SK-N-SH (cell line): ENCODE measurements at regions not wholly inside any gene's neighbourhood (a gene's known extent, or its start where the extent isn't known, plus 50 kb on each side); places are given as distances from the start of the nearest gene placed in this dataset.

ENCODE experiments used
- CTCF ChIA-PET: fragments of 300-600, 350-600 bp; formaldehyde crosslinking; extraction: SDS; loops from one replicate; lab custom pipeline; 2021; lab: Yijun Ruan, JAX
- POLR2A ChIA-PET: fragments of 350-600 bp; sonication (Branson Sonifier 250); formaldehyde crosslinking; extraction: SDS; loops from one replicate; lab custom pipeline; 2020; ENCODE audit warnings: antibody characterized with exemption, inconsistent platforms; lab: Yijun Ruan, JAX
- DNase-seq: peaks from one replicate; pipeline ENCODE4 v3.0.0; 2012
- H2AFZ ChIP-seq: fragments of 200-600 bp; sonication (generic); 2 replicates; pipeline ENCODE4 v1.8.1; 2016; ENCODE audit warnings: antibody characterized with exemption, mild to moderate bottlenecking, low read depth
- H3F3A ChIP-seq: fragments of 200-600 bp; sonication (generic); replicated peaks from 2 replicates; pipeline ENCODE3; 2016; ENCODE audit warnings: antibody characterized with exemption, mild to moderate bottlenecking; ENCODE audit not compliant: insufficient read depth
- H3K27ac ChIP-seq, 2 experiments: fragments of 200-500 bp in 1 of 2; fragments of 200-600 bp in 1 of 2; sonication (Bioruptor generic) in 1 of 2; sonication (generic), shearing (Covaris generic) in 1 of 2; 2 replicates each; pipeline versions ENCODE4 v1.5.1 to v1.6.1; 2014 to 2016; ENCODE audit warnings: low read depth in 2 of 2, inconsistent platforms in 1 of 2, low read length in 1 of 2, mild to moderate bottlenecking in 1 of 2, mixed read lengths in 1 of 2
- H3K27me3 ChIP-seq: fragments of 200-600 bp; sonication (generic), shearing (Covaris generic); 2 replicates; pipeline ENCODE4 v1.6.1; 2016; ENCODE audit warnings: mixed run types; ENCODE audit not compliant: insufficient read depth
- H3K36me3 ChIP-seq, 2 experiments: fragments of 200-500 bp in 1 of 2; fragments of 200-600 bp in 1 of 2; sonication (Bioruptor generic) in 1 of 2; sonication (generic) in 1 of 2; replicated peaks in 1 of 2; 2 replicates each; pipeline versions ENCODE3 to v1.5.1; 2014 to 2016; ENCODE audit warnings: low read length in 1 of 2, mild to moderate bottlenecking in 1 of 2; ENCODE audit not compliant: insufficient read depth in 2 of 2, control insufficient read depth in 1 of 2
- H3K4me1 ChIP-seq, 2 experiments: fragments of 200-500 bp in 1 of 2; fragments of 200-600 bp in 1 of 2; sonication (Bioruptor generic) in 1 of 2; sonication (generic), shearing (Covaris generic) in 1 of 2; 2 replicates each; pipeline versions ENCODE4 v1.5.1 to v1.6.1; 2014 to 2016; ENCODE audit warnings: low read depth in 1 of 2, low read length in 1 of 2, mixed run types in 1 of 2; ENCODE audit not compliant: insufficient read depth in 2 of 2, control insufficient read depth in 1 of 2
- H3K4me2 ChIP-seq: fragments of 200-600 bp; sonication (generic), shearing (Covaris generic); 2 replicates; pipeline ENCODE4 v1.6.1; 2017; ENCODE audit warnings: mixed run types
- H3K4me3 ChIP-seq, 2 experiments: fragments of 200-500 bp in 1 of 2; fragments of 200-600 bp in 1 of 2; sonication (Bioruptor generic) in 1 of 2; sonication (generic), shearing (Covaris generic) in 1 of 2; 2 replicates each; pipeline versions ENCODE4 v1.5.1 to v1.8.1; 2014 to 2016; ENCODE audit warnings: low read depth in 2 of 2, inconsistent platforms in 1 of 2, low read length in 1 of 2, mild to moderate bottlenecking in 1 of 2, mixed read lengths in 1 of 2, moderate library complexity in 1 of 2
- H3K79me2 ChIP-seq: fragments of 200-600 bp; sonication (generic); 2 replicates; pipeline ENCODE4 v1.8.1; 2017; ENCODE audit warnings: mild to moderate bottlenecking; ENCODE audit not compliant: insufficient read depth
- H3K9ac ChIP-seq: fragments of 200-600 bp; sonication (generic); 2 replicates; pipeline ENCODE4 v1.6.1; 2017; ENCODE audit warnings: mixed run types
- H3K9me2 ChIP-seq: fragments of 200-600 bp; sonication (generic); 2 replicates; pipeline ENCODE4 v1.6.1; 2017; ENCODE audit warnings: mixed run types
- H3K9me3 ChIP-seq: fragments of 200-600 bp; sonication (generic); 2 replicates; pipeline ENCODE4 v1.6.1; 2017; ENCODE audit warnings: mixed run types, mild to moderate bottlenecking, moderate library complexity
- H4K20me1 ChIP-seq: fragments of 200-600 bp; sonication (generic); 2 replicates; pipeline ENCODE4 v1.6.1; 2017; ENCODE audit warnings: mild to moderate bottlenecking, mixed run types; ENCODE audit not compliant: insufficient read depth
- CHD2 ChIP-seq: fragments of 150-350 bp; IDR thresholded peaks from 2 replicates; pipeline ENCODE4 v1.6.1; 2018; ENCODE audit warnings: low read length; ENCODE audit not compliant: partially characterized antibody
- ELF1 ChIP-seq: IDR thresholded peaks from 2 replicates; pipeline ENCODE4 v1.4.0; 2012
- GABPA ChIP-seq: IDR thresholded peaks from 2 replicates; pipeline ENCODE4 v1.4.0; 2012; ENCODE audit warnings: low read depth, mild to moderate bottlenecking
- GATA2 ChIP-seq: sonication (generic); formaldehyde crosslinking; IDR thresholded peaks from 2 replicates; pipeline ENCODE4 v1.5.0; 2020; ENCODE audit warnings: mild to moderate bottlenecking, missing genetic modification reagents
- MEF2A ChIP-seq: IDR thresholded peaks from 2 replicates; pipeline ENCODE4 v1.4.0; 2012; ENCODE audit warnings: low read depth, borderline replicate concordance
- NFIC ChIP-seq: IDR thresholded peaks from 2 replicates; pipeline ENCODE4 v1.4.0; 2012; ENCODE audit warnings: borderline replicate concordance
- POLR2AphosphoS5 ChIP-seq: IDR thresholded peaks from 2 replicates; pipeline ENCODE4 v1.6.1; 2012; ENCODE audit warnings: low read depth, low read length
- RFX5 ChIP-seq: IDR thresholded peaks from 2 replicates; pipeline ENCODE4 v1.6.1; 2012; ENCODE audit warnings: mild to moderate bottlenecking, improper control_type of control experiment, low read length
- SMC3 ChIP-seq: IDR thresholded peaks from 2 replicates; pipeline ENCODE4 v1.6.1; 2012; ENCODE audit warnings: low read depth, low read length, improper control_type of control experiment
- TAF1 ChIP-seq: IDR thresholded peaks from 2 replicates; pipeline ENCODE4 v1.6.1; 2012; ENCODE audit warnings: low read depth, mild to moderate bottlenecking, low read length, moderate library complexity, borderline replicate concordance
- TCF12 ChIP-seq: IDR thresholded peaks from 2 replicates; pipeline ENCODE4 v1.4.0; 2012
- WGBS: methylation state at CpG from one replicate; pipeline ENCODE4 v1.1.6; 2017; ENCODE audit warnings: low lambda C conversion rate; 5-methylcytosine and 5-hydroxymethylcytosine counted together
- TF ChIP-seq, protein P1 (sequence below): IDR thresholded peaks from 2 replicates; pipeline ENCODE4 v1.6.1; 2012; ENCODE audit warnings: mild to moderate bottlenecking, low read depth, low read length, moderate library complexity
- TF ChIP-seq, protein P2 (sequence below): IDR thresholded peaks from 2 replicates; pipeline ENCODE4; 2012
- TF ChIP-seq, protein P3 (sequence below): fragments of 150-350 bp; IDR thresholded peaks from 2 replicates; pipeline ENCODE4 v1.6.1; 2016; ENCODE audit warnings: mild to moderate bottlenecking, low read depth, low read length
- TF ChIP-seq, protein P4 (sequence below): fragments of 200-600 bp; sonication (generic); IDR thresholded peaks from 2 replicates; pipeline ENCODE4 v1.6.1; 2017; ENCODE audit warnings: antibody characterized with exemption, mild to moderate bottlenecking, moderate library complexity

DNA sequence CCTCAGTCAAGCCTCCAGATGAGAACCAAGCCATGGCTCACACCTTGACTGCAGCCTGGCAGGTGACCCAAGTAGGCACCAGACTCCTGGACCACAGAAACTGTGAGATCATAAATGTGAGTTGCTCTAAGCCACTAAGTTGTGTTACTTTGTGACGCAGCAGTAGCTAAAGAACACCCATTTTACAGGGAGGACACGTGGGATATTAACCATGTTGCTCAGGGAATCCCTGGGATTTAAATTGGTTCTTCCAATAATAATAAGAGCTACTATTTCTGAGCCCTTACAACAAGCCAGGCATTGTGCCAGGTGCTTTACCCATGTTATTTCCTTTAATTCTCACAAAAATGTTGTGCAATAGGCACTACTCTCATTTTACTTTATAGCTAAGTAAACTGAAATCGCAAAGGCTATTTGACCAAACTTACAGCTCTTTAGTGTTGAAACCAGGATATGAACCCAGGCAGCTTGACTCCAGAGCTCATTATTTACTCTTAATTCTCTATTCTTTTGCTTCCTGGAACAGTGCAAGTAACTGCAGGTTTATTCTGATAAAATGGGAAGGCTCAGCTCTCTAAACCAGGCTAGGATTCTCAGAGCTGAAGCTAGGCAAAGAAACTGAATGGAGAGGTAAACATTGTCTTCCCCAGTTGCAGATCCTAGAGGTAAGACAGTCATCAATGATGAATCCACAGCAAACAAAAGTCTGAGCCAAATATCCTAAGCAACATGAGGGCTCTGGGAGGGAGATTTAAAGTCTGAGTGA is 294.4 kb downstream of the KBTBD8 start (continued):
- TF ChIP-seq MEF2A (no peak), RFX5 (no peak), GABPA (no peak), GATA2 (CRISPR knock-in tag) (no peak), SMC3 (no peak), TAF1 (no peak)
- TF ChIP-seq, protein P1, sequence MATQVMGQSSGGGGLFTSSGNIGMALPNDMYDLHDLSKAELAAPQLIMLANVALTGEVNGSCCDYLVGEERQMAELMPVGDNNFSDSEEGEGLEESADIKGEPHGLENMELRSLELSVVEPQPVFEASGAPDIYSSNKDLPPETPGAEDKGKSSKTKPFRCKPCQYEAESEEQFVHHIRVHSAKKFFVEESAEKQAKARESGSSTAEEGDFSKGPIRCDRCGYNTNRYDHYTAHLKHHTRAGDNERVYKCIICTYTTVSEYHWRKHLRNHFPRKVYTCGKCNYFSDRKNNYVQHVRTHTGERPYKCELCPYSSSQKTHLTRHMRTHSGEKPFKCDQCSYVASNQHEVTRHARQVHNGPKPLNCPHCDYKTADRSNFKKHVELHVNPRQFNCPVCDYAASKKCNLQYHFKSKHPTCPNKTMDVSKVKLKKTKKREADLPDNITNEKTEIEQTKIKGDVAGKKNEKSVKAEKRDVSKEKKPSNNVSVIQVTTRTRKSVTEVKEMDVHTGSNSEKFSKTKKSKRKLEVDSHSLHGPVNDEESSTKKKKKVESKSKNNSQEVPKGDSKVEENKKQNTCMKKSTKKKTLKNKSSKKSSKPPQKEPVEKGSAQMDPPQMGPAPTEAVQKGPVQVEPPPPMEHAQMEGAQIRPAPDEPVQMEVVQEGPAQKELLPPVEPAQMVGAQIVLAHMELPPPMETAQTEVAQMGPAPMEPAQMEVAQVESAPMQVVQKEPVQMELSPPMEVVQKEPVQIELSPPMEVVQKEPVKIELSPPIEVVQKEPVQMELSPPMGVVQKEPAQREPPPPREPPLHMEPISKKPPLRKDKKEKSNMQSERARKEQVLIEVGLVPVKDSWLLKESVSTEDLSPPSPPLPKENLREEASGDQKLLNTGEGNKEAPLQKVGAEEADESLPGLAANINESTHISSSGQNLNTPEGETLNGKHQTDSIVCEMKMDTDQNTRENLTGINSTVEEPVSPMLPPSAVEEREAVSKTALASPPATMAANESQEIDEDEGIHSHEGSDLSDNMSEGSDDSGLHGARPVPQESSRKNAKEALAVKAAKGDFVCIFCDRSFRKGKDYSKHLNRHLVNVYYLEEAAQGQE, result no peak

DNA sequence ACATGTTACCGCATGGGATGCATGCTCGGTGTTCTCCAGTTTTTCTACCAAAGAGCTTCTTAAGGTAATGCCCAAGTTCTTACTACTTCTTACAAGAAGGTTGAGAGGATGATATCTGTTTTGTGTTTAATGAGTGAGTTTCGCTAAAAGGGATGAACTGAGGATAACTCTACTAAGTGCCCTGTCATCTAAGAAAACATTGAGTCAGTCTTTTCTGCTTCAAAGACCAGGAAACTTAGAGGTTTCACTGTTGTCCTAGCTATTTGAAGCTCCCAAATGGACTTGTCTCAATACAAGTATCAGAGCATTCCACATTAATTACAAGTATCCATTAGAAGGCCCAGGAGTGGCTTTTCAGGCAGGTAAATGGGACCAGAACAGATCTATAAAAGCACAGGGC is 296.2 kb downstream of the KBTBD8 start:
- H3K27ac ChIP-seq, result no peak overlapping the region
- TF ChIP-seq CHD2 (no peak), TCF12 (no peak)
- no peak overlapping the region for H3K4me3 ChIP-seq
- no peaks in the 10 kb centered on the region for H3K79me2 ChIP-seq
- WGBS, result 41% methylated on average over 3 of the region's 3 CpGs
- ChIA-PET CTCF (no interaction called here), POLR2A (no interaction called here)
- no peaks in the 10 kb centered on the region for H4K20me1 ChIP-seq
- no peak overlapping the region for H3K9ac ChIP-seq
- no peak overlapping the region for H3K4me2 ChIP-seq
- no peaks in the 10 kb centered on the region for H3K4me1 ChIP-seq
- H2AFZ ChIP-seq, result no peak overlapping the region
- H3K36me3 ChIP-seq, result no peaks in the 10 kb centered on the region
- H3K9me3 ChIP-seq, result no peaks in the 10 kb centered on the region
- H3K9me2 ChIP-seq, result no peaks in the 10 kb centered on the region
- no peaks in the 10 kb centered on the region for H3K27me3 ChIP-seq
- H3F3A ChIP-seq, result no peaks in the 10 kb centered on the region
- no peak for DNase-seq

DNA sequence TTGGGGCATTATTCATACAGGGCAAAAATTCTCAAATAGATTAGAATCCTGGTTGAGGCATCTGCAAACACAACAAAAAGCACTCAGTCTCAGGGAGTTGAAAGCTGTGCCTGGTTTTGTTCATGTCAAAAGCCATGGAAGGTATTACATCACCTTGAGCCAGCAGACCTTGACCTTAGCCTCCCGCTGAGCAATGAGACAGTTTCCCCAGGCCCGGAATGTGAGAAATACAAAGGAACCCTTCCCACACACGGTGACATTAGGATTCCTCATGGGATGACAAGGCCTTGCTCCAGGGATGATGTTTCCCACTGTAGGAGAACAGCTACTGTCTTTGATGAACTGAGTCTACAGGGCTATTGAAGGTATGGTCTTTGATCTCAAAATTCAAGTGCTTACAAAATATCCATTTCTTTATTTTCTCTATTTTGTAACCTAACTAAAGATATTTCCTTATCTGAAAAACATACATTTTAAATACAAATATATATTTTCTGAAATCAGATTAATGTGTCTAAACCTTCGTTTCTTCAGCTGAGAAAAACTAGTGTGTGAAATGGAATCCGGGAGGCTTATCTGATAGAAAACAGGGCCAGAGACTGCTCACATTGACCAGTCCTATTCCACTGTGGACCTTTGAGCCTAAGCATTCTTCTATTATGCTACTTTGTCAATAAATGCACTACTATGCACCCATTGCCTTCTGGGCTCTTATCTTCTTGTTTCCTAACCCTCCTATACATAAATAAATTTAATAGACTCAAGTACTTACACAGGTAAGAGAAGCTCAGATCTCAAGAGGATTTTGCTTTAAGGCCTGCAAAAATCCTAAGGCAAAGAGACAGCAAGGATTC is 298.2 kb downstream of the KBTBD8 start:
- H2AFZ ChIP-seq, result no peak overlapping the region
- H3K36me3 ChIP-seq, result no peaks in the 10 kb centered on the region
- H3K9me3 ChIP-seq, result no peaks in the 10 kb centered on the region
- H3K9ac ChIP-seq, result no peak overlapping the region
- DNase-seq, result no peak
- no peaks in the 10 kb centered on the region for H4K20me1 ChIP-seq
- no peaks in the 10 kb centered on the region for H3K9me2 ChIP-seq
- H3K79me2 ChIP-seq, result no peaks in the 10 kb centered on the region
- no peak overlapping the region for H3K27ac ChIP-seq
- ChIA-PET POLR2A (no interaction called here), CTCF (no interaction called here)
- TF ChIP-seq MEF2A (no peak), RFX5 (no peak), NFIC (no peak), POLR2AphosphoS5 (no peak), SMC3 (no peak), ELF1 (no peak)
- TF ChIP-seq, protein P2, sequence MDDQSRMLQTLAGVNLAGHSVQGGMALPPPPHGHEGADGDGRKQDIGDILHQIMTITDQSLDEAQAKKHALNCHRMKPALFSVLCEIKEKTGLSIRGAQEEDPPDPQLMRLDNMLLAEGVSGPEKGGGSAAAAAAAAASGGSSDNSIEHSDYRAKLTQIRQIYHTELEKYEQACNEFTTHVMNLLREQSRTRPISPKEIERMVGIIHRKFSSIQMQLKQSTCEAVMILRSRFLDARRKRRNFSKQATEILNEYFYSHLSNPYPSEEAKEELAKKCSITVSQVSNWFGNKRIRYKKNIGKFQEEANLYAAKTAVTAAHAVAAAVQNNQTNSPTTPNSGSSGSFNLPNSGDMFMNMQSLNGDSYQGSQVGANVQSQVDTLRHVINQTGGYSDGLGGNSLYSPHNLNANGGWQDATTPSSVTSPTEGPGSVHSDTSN, result no peak
- TF ChIP-seq, protein P3, sequence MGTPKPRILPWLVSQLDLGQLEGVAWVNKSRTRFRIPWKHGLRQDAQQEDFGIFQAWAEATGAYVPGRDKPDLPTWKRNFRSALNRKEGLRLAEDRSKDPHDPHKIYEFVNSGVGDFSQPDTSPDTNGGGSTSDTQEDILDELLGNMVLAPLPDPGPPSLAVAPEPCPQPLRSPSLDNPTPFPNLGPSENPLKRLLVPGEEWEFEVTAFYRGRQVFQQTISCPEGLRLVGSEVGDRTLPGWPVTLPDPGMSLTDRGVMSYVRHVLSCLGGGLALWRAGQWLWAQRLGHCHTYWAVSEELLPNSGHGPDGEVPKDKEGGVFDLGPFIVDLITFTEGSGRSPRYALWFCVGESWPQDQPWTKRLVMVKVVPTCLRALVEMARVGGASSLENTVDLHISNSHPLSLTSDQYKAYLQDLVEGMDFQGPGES, result no peak
- TF ChIP-seq, protein P4, sequence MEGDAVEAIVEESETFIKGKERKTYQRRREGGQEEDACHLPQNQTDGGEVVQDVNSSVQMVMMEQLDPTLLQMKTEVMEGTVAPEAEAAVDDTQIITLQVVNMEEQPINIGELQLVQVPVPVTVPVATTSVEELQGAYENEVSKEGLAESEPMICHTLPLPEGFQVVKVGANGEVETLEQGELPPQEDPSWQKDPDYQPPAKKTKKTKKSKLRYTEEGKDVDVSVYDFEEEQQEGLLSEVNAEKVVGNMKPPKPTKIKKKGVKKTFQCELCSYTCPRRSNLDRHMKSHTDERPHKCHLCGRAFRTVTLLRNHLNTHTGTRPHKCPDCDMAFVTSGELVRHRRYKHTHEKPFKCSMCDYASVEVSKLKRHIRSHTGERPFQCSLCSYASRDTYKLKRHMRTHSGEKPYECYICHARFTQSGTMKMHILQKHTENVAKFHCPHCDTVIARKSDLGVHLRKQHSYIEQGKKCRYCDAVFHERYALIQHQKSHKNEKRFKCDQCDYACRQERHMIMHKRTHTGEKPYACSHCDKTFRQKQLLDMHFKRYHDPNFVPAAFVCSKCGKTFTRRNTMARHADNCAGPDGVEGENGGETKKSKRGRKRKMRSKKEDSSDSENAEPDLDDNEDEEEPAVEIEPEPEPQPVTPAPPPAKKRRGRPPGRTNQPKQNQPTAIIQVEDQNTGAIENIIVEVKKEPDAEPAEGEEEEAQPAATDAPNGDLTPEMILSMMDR, result no peak
- WGBS, result 21% methylated on average over 5 of the region's 5 CpGs
- no peaks in the 10 kb centered on the region for H3F3A ChIP-seq
- no peaks in the 10 kb centered on the region for H3K27me3 ChIP-seq
- H3K4me1 ChIP-seq, result no peaks in the 10 kb centered on the region
- H3K4me3 ChIP-seq, result no peak overlapping the region
- no peak overlapping the region for H3K4me2 ChIP-seq
